HG03060 (cell line): ENCODE measurements at regions not wholly inside any gene's neighbourhood (a gene's known extent, or its start where the extent isn't known, plus 50 kb on each side); places are given as distances from the start of the nearest gene placed in this dataset.

Experiments used
- ATAC-seq: cut with Tn5 transposase; IDR thresholded peaks from one replicate; pipeline ENCODE4 v1.9.1; 2021; ENCODE audit warnings: low read depth, moderate number of reproducible peaks; ENCODE audit not compliant: unreplicated experiment

- ATAC-seq = no peak
Measured at GRCh38 chr20:41952166-41952565, 334.0 kb upstream of the CHD6 start.

GRCh38 chr20:41951615-41952014, 333.4 kb upstream of the CHD6 start:
- ATAC-seq = no peak

GRCh38 chr20:41939659-41940058, 321.5 kb upstream of the CHD6 start:
- ATAC-seq = no peak

- no peak for ATAC-seq
Measured at GRCh38 chr20:41938353-41938752, 320.2 kb upstream of the CHD6 start.

GRCh38 chr20:41935259-41935791, 317.1 kb upstream of the CHD6 start:
- no peak for ATAC-seq

GRCh38 chr20:41932431-41932830, 314.3 kb upstream of the CHD6 start:
- ATAC-seq = no peak

GRCh38 chr20:41927655-41928054, 309.5 kb upstream of the CHD6 start:
- no peak for ATAC-seq

- ATAC-seq = no peak
Measured at GRCh38 chr20:41927189-41927588, 309.0 kb upstream of the CHD6 start.

GRCh38 chr20:41925476-41925875, 307.3 kb upstream of the CHD6 start:
- ATAC-seq = no peak

- no peak for ATAC-seq
Measured at GRCh38 chr20:41923624-41924023, 305.4 kb upstream of the CHD6 start.

- ATAC-seq = no peak
Measured at GRCh38 chr20:41913146-41913545, 295.0 kb upstream of the CHD6 start.

GRCh38 chr20:41910558-41910957, 292.4 kb upstream of the CHD6 start:
- no peak for ATAC-seq

GRCh38 chr20:41905199-41905598, 287.0 kb upstream of the CHD6 start:
- no peak for ATAC-seq

- no peak for ATAC-seq
Measured at GRCh38 chr20:41903586-41903985, 285.4 kb upstream of the CHD6 start.

GRCh38 chr20:41902346-41902745, 284.2 kb upstream of the CHD6 start:
- ATAC-seq = no peak

GRCh38 chr20:41900201-41900691, 282.1 kb upstream of the CHD6 start:
- ATAC-seq = no peak

GRCh38 chr20:41897708-41898107, 279.5 kb upstream of the CHD6 start:
- no peak for ATAC-seq

GRCh38 chr20:41895241-41896032, 277.3 kb upstream of the CHD6 start:
- ATAC-seq = no peak

- no peak for ATAC-seq
Measured at GRCh38 chr20:41894255-41894963, 276.2 kb upstream of the CHD6 start.

- no peak for ATAC-seq
Measured at GRCh38 chr20:41892031-41892430, 273.9 kb upstream of the CHD6 start.

- no peak for ATAC-seq
Measured at GRCh38 chr20:41889844-41890224, 271.7 kb upstream of the CHD6 start.
